GM19455 (cell line): ENCODE measurements at regions not wholly inside any gene's neighbourhood (a gene's known extent, or its start where the extent isn't known, plus 50 kb on each side); places are given as distances from the start of the nearest gene placed in this dataset.
"Not testable (repeated sequence)": the region's sequence is repeated elsewhere in the genome, so short reads cannot be mapped to it uniquely, and the experiment has no call there.

Source experiments
- ATAC-seq: cut with Tn5 transposase; IDR thresholded peaks from one replicate; pipeline ENCODE4 v1.9.1; 2021; ENCODE audit not compliant: unreplicated experiment

DNA sequence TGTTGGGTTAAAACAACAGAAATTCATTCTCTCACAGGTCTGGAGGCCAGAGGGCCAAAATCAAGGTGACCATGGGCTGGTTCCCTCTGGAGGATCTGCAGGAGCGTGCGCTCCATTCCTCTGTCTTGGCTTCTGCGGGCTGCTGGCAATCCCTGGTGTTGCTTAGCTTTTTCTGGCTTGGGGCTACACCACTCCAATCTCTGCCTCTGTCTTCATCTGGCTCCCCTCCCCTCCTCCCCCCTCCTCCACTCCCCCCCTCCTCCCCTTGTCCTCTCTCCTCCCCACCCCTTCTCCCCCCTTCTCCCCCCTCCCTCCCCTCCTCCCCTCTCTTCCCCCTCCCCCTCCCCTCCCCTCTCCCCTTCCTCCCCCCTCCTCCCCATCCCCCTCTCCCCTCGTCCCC lies 321.3 kb upstream of the ARID1B start:
- no peak for ATAC-seq

GRCh38 chr6:156454867-156455266 lies 322.3 kb upstream of the ARID1B start:
- no peak for ATAC-seq

GRCh38 chr6:156451726-156452125 lies 325.5 kb upstream of the ARID1B start:
- ATAC-seq, result no peak

GRCh38 chr6:156451088-156451487 lies 326.1 kb upstream of the ARID1B start:
- no peak for ATAC-seq

DNA sequence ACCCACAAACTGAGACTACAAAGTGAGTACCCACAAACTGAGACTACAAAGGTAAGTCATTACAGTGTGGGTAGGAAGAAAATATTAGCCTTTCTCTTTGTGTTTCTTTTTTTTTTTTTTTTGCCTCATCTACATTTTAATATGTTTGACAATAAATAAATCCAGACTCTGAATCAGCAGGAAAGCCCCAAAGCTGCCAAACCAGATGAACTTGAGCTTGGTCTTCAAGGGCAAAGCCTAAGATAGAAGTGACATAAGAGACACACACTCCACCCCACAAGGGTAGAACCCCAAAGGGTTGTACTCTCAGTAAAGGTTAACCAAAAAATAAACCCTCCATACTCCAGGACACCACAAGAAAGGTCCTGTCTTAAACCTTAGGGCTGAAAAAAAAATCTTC lies 326.8 kb upstream of the ARID1B start:
- no peak for ATAC-seq

GRCh38 chr6:156449569-156449968 lies 327.6 kb upstream of the ARID1B start:
- no peak for ATAC-seq

DNA sequence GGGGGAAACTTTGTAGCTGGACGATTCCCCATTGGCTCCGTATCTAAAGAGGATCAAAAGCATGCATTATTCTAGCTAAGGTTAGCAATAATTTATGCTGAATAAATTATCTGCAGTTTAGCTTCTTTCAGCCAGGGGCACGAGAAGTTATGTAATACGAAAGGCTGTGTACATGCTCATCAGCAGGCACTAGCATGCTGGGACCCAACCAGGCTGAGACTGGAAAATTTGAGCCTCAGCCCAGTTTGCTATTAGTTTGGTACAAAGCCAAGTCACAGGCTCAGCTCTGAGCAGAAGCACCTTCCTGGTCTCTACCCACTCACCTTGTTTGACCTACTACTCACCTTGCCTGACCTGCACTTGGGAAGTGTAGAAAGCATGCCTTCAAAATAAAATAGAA lies 328.1 kb upstream of the ARID1B start:
- ATAC-seq, result no peak

GRCh38 chr6:156448579-156448978 lies 328.6 kb upstream of the ARID1B start:
- no peak for ATAC-seq

DNA sequence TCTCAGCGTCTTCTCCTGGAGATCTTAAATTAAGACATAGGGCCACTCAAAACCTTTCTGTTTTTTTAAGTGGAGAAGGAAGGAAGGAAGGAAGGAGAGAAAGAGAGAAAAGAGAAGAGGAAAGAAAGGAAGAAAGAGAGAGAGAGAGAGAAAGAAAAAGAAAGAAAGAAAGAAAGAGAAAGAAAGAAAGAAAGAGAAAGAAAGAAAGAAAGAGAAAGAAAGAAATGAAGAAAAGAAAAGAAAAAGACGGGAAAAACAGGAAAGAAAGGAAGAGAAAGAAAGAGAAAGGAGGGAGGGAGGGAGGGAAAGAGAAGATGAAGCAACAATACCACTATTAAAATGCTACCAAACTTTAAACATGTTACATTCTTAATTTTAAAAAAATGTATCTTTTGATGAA lies 336.5 kb upstream of the ARID1B start:
- no peak for ATAC-seq

- no peak for ATAC-seq
Measured at GRCh38 chr6:156438350-156438923, 338.7 kb upstream of the ARID1B start.

GRCh38 chr6:156437121-156437879 lies 339.9 kb upstream of the ARID1B start:
- no peak for ATAC-seq

DNA sequence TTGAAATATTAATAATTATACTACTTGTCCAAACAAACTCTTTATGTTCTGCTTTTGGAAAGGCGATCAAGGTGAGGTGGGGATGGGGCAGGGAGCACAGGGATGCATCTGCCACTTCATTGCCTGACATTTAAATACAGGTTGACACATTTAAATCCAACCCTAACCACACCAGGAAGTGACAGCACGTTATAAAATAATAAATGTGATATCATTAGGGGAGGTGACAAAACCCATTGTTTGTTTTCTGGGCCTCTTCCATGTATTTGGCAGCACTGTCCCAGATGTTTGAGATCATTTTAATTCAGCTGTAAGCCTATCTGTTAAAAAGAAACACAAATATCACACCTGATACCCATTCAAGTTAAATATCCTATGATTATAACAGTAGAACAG lies 342.4 kb upstream of the ARID1B start:
- no peak for ATAC-seq

- no peak for ATAC-seq
Measured at GRCh38 chr6:156434049-156434794, 343.0 kb upstream of the ARID1B start.

DNA sequence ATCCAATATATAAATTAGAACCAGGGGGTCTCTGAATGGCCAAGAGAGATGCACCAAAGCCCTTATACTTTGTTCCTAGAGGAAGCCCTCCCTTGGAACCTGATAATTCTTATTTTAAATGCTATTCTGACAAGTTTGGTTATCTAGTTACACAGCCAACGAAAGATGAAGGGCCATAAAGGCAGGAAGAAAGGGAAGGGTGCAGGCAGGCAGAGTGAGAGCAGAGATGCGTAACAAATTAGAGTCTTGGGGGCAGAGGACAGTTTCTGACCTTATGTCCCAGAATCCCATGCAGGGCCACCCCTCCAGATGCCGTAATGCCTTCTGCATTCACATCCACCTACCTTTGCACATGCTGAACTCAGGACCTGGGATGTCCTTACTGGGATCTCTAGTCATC lies 344.6 kb upstream of the ARID1B start:
- ATAC-seq, result no peak

DNA sequence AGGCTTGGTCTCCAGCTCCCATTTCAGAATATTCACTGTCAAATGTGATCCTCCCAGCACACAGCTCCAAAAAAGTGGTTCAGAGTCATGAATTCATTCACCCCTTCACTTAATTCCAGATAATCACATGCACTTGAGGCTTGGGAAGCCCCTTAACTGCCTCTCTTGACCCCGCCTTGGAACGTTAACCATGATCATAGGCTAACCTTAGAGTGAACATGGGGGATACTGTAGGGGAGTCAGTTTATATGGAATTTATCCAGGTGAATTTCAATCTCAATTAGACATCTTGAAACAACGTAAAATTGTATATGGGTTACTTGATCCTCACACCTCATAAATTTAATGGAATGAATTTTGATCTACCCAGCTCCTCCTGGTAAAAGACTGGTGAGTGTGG lies 346.8 kb upstream of the ARID1B start:
- ATAC-seq, result no peak

DNA sequence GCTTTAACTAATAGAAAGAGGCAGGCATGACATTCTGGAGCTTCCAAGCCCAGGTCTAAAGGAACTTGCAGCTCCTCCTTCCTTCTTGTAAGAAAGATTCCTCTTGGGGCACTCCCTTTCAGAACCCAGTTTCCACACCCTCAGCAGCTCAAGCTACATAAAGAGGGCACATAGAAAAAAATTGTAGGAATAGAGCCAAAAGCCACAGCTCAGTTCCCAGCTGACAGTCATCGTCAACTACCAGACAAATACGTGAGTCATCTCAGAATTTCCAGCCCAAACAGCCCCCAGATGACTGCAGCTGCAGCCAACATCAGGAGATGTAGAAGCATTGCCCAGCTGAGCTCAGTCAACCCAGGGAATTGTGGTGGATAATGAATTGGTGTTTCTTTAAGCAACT lies 349.8 kb upstream of the ARID1B start:
- no peak for ATAC-seq

DNA sequence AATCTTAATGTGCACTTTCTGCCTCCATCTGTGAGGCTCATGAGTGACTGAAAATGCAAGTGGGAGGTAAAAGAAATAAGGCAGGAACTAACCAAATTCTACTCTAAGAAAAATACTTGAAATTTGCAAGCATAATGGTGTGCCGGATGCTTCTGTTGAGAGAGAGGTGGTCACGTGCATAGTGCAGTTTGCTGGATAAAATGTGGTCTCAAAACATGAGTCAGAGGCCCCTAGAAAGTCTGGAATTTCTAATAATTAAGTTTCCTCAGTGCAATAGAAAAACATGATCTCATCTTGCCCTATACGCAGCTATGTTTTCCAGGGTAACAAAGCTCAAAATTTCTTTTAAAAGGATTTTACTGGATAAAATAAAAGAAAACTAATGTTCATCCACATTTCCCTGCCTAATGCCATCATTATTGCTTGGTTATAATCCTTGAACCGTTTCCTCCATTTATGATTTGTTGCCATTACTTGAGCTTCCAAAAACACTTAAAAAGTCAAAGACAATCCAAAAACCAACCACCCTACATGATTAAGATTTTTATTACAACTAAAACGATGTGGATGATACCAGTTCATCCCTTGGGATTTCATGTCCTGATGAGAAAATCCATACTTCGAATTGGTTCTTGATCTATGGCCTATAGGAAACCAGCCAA lies 351.7 kb upstream of the ARID1B start:
- ATAC-seq, result no peak

- no peak for ATAC-seq
Measured at GRCh38 chr6:156423829-156424228, 353.3 kb upstream of the ARID1B start.

DNA sequence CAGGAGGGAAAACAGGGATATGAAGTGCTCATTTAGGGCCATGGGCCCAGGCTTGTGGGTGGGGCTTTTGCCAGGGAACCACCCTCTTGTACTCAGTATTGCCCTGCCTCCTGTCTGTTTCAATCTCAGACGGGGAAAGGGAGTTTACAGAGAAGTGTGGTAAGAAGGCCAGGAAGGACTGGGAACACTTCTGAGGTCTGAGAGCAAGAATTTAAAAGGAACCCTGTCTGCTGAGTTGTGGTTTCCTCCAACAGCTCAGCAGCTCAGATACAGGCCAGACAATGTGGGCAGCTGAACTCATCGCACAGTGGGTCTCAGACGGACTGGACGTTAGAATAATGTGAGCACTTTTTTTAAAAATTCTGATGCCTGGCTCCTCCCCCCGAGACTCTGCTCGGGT lies 354.1 kb upstream of the ARID1B start:
- no peak for ATAC-seq

GRCh38 chr6:156421933-156422332 lies 355.2 kb upstream of the ARID1B start:
- ATAC-seq, result no peak

GRCh38 chr6:156421301-156421700 lies 355.9 kb upstream of the ARID1B start:
- ATAC-seq, result not testable (repeated sequence)
